ENCODE measurements at regions not wholly inside any gene's neighbourhood (a gene's known extent, or its start where the extent isn't known, plus 50 kb on each side); places are given as distances from the start of the nearest gene placed in this dataset.

GRCh38 chr16:51556694-51557340 is 405.7 kb upstream of the SALL1 start:
- TF ChIP-seq, protein P1, sequence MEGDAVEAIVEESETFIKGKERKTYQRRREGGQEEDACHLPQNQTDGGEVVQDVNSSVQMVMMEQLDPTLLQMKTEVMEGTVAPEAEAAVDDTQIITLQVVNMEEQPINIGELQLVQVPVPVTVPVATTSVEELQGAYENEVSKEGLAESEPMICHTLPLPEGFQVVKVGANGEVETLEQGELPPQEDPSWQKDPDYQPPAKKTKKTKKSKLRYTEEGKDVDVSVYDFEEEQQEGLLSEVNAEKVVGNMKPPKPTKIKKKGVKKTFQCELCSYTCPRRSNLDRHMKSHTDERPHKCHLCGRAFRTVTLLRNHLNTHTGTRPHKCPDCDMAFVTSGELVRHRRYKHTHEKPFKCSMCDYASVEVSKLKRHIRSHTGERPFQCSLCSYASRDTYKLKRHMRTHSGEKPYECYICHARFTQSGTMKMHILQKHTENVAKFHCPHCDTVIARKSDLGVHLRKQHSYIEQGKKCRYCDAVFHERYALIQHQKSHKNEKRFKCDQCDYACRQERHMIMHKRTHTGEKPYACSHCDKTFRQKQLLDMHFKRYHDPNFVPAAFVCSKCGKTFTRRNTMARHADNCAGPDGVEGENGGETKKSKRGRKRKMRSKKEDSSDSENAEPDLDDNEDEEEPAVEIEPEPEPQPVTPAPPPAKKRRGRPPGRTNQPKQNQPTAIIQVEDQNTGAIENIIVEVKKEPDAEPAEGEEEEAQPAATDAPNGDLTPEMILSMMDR (IDR thresholded peaks at IDR 0.05), result no peak
- DNase-seq (ENCODE audit: low spot score), result no peak
- Histone ChIP-seq H3K4me3 (no peak overlapping the region), H3K27ac (no peak overlapping the region)

- DNase-seq (ENCODE audit: low spot score), result no peak
- Histone ChIP-seq H3K27ac (no peak overlapping the region), H3K4me3 (no peak overlapping the region)
- TF ChIP-seq, protein P1 (IDR thresholded peaks at IDR 0.05), result no peak
Observed at GRCh38 chr16:51553910-51554309, 402.8 kb upstream of the SALL1 start.

GRCh38 chr16:51553314-51553713 is 402.2 kb upstream of the SALL1 start:
- H3K27ac ChIP-seq, result no peak overlapping the region
- DNase-seq (ENCODE audit: low spot score), result no peak
- TF ChIP-seq, protein P1 (IDR thresholded peaks at IDR 0.05), result no peak

DNA sequence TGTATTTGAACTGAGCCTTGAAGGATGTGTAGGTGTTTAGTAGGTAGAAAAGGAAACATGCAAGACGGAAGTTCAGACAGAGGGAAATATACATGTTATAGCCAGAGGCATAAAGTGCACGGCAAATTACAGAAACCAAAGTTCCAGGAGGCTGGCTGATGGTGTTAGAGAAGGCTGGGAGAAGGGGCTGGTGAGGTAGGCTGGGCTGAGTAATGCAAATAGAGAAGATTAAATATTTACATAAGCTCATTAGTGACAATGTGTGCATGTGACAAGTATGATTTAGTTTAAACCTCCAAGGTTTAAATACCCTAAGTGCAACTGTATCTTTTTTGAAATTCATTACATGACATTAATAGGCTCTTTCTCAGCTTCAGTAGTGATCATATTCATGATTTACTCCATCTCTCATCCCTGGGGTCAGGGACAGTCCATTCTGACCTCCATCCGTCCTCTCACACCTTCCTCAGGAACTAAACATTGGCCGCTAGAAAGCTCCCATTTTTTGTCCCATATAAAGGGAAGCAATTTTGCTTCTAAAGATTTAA is 399.8 kb upstream of the SALL1 start:
- TF ChIP-seq, protein P1 (IDR thresholded peaks at IDR 0.05), result no peak
- H3K27ac ChIP-seq, result no peak overlapping the region
- no peak overlapping the region for H3K4me3 ChIP-seq
- no peak for DNase-seq (ENCODE audit: low spot score)

More at GRCh38 chr16:51553314-51553713, 402.2 kb upstream of the SALL1 start:
- H3K4me3 ChIP-seq, result no peak overlapping the region

- no peak for DNase-seq (ENCODE audit: low spot score)
- TF ChIP-seq, protein P1 (IDR thresholded peaks at IDR 0.05), result no peak
- Histone ChIP-seq H3K27ac (no peak overlapping the region), H3K4me3 (no peak overlapping the region)
Observed at GRCh38 chr16:51549836-51550235, 398.8 kb upstream of the SALL1 start.

DNA sequence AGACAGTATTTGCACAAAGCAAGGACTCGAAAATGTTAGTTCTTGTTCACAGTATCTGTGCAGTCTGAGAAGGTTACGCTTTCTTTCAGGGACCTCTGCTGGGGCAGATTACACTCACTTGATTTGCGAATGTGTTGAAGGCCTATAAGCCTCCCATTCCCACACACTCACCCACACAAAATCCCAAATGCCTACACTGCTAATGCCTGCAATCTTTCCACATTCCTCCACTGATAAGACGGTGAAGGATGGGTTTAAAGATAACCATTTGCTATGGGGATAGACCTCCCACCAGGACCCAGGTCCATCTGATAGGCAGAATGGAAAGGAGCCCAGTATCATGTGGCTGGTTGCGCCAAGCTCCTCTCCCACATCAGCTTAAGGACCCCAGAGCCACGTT is 394.9 kb upstream of the SALL1 start:
- Histone ChIP-seq H3K4me3 (no peak overlapping the region), H3K27ac (no peak overlapping the region)
- TF ChIP-seq, protein P1 (IDR thresholded peaks at IDR 0.05), result no peak
- no peak for DNase-seq (ENCODE audit: low spot score)

- no peak overlapping the region for H3K27ac ChIP-seq
- H3K4me3 ChIP-seq, result no peak overlapping the region
- TF ChIP-seq, protein P1 (IDR thresholded peaks at IDR 0.05), result no peak
- DNase-seq (ENCODE audit: low spot score), result no peak
Observed at GRCh38 chr16:51544851-51545467, 393.9 kb upstream of the SALL1 start.
